Mesenchymal stem cell (in vitro differentiated cells and primary cell): ENCODE measurements at regions not wholly inside any gene's neighbourhood (a gene's known extent, or its start where the extent isn't known, plus 50 kb on each side); places are given as distances from the start of the nearest gene placed in this dataset.

Experiments used
- DNase-seq: peaks from one replicate; pipeline ENCODE4 v3.0.0-alpha.2; 2013
- H2AFZ ChIP-seq: one replicate; pipeline ENCODE4 v1.6.1; 2013; ENCODE audit warnings: low read depth, mild to moderate bottlenecking, control low read depth, inconsistent platforms, low read length, moderate library complexity
- H2AK5ac ChIP-seq: 2 replicates; pipeline ENCODE4 v1.6.1; 2013; ENCODE audit warnings: low read length, moderate library complexity, mild to moderate bottlenecking, inconsistent platforms; ENCODE audit not compliant: severe bottlenecking
- H2BK120ac ChIP-seq: one replicate; pipeline ENCODE4 v1.6.1; 2013; ENCODE audit warnings: low read depth, mild to moderate bottlenecking, inconsistent platforms, low read length, moderate library complexity
- H2BK12ac ChIP-seq, 2 experiments: one replicate each; pipeline ENCODE4 v1.6.1; 2013; ENCODE audit warnings: inconsistent platforms in 2 of 2, low read length in 2 of 2, mild to moderate bottlenecking in 2 of 2, moderate library complexity in 2 of 2, control low read depth in 1 of 2
- H2BK15ac ChIP-seq: one replicate; pipeline ENCODE4 v1.6.1; 2013; ENCODE audit warnings: mild to moderate bottlenecking, low read depth, inconsistent platforms; ENCODE audit not compliant: poor library complexity, severe bottlenecking
- H2BK5ac ChIP-seq: 2 replicates; pipeline ENCODE4 v1.6.1; 2013; ENCODE audit warnings: low read depth, mild to moderate bottlenecking, low read length, control low read depth, inconsistent platforms; ENCODE audit not compliant: poor library complexity, severe bottlenecking
- H3K14ac ChIP-seq, 2 experiments: one replicate each; pipeline ENCODE4 v1.6.1; 2013; ENCODE audit warnings: inconsistent platforms in 2 of 2, low read length in 2 of 2, control low read depth in 1 of 2, mild to moderate bottlenecking in 1 of 2, moderate library complexity in 1 of 2
- H3K18ac ChIP-seq, 2 experiments: one replicate each; pipeline ENCODE4 v1.6.1; 2013; ENCODE audit warnings: inconsistent platforms in 2 of 2, low read length in 2 of 2, control low read depth in 1 of 2, low read depth in 1 of 2, mild to moderate bottlenecking in 1 of 2
- H3K23ac ChIP-seq, 2 experiments: one replicate each; pipeline ENCODE4 v1.6.1; 2013; ENCODE audit warnings: inconsistent platforms in 2 of 2, low read length in 2 of 2, mild to moderate bottlenecking in 2 of 2, moderate library complexity in 2 of 2, control low read depth in 1 of 2
- H3K27ac ChIP-seq: 2 replicates; pipeline ENCODE4 v1.5.1; 2013; ENCODE audit warnings: mild to moderate bottlenecking, moderate library complexity, low read length, control low read depth, inconsistent platforms; ENCODE audit not compliant: poor library complexity, severe bottlenecking
- H3K27me3 ChIP-seq, 2 experiments: 2 replicates each; pipeline versions ENCODE4 v1.6.1 to v1.7.0; 2013; ENCODE audit warnings: low read length in 2 of 2, mild to moderate bottlenecking in 2 of 2, moderate library complexity in 2 of 2, control low read depth in 1 of 2, inconsistent platforms in 1 of 2; ENCODE audit not compliant: control insufficient read depth in 1 of 2, insufficient read depth in 1 of 2
- H3K36me3 ChIP-seq, 2 experiments: 2 replicates each; pipeline versions ENCODE4 v1.6.1 to v1.7.0; 2013; ENCODE audit warnings: low read length in 2 of 2, control low read depth in 1 of 2, inconsistent platforms in 1 of 2, low read depth in 1 of 2, mild to moderate bottlenecking in 1 of 2; ENCODE audit not compliant: insufficient read depth in 2 of 2, control insufficient read depth in 1 of 2
- H3K4ac ChIP-seq, 2 experiments: one replicate each; pipeline ENCODE4 v1.6.1; 2013; ENCODE audit warnings: inconsistent platforms in 2 of 2, low read length in 2 of 2, mild to moderate bottlenecking in 2 of 2, moderate library complexity in 2 of 2, control low read depth in 1 of 2, low read depth in 1 of 2
- H3K4me1 ChIP-seq: 2 replicates; pipeline ENCODE4 v1.6.1; 2013; ENCODE audit warnings: low read depth, low read length, control low read depth; ENCODE audit not compliant: control insufficient read depth, insufficient read depth
- H3K4me2 ChIP-seq: 2 replicates; pipeline ENCODE4 v1.6.1; 2013; ENCODE audit warnings: low read length, mild to moderate bottlenecking, inconsistent platforms; ENCODE audit not compliant: poor library complexity, severe bottlenecking
- H3K4me3 ChIP-seq, 2 experiments: 2 replicates each; pipeline versions ENCODE4 v1.5.1 to v1.7.0; 2013; ENCODE audit warnings: low read length in 2 of 2, mild to moderate bottlenecking in 2 of 2, control low read depth in 1 of 2, low read depth in 1 of 2; ENCODE audit not compliant: insufficient read depth in 1 of 2
- H3K79me1 ChIP-seq: replicated peaks from 2 replicates; pipeline ENCODE4 v1.6.1; 2013; ENCODE audit warnings: mild to moderate bottlenecking, control low read depth, low read length, inconsistent platforms; ENCODE audit not compliant: poor library complexity, severe bottlenecking
- H3K9ac ChIP-seq: 2 replicates; pipeline ENCODE4 v1.7.0; 2013; ENCODE audit warnings: mild to moderate bottlenecking, low read length, moderate library complexity
- H3K9me3 ChIP-seq: 2 replicates; pipeline ENCODE4 v1.7.0; 2013; ENCODE audit warnings: mild to moderate bottlenecking, low read length; ENCODE audit not compliant: control insufficient read depth
- H4K8ac ChIP-seq: one replicate; pipeline ENCODE4 v1.6.1; 2013; ENCODE audit warnings: inconsistent platforms, mild to moderate bottlenecking, low read length, moderate library complexity
- H4K91ac ChIP-seq: one replicate; pipeline ENCODE4 v1.6.1; 2013; ENCODE audit warnings: mild to moderate bottlenecking, low read length, inconsistent platforms
- WGBS: methylation state at CpG from one replicate; pipeline ENCODE4 v1.1.7; 2013; ENCODE audit warnings: mixed read lengths; 5-methylcytosine and 5-hydroxymethylcytosine counted together

- H2BK15ac ChIP-seq = no peak overlapping the region
- no peaks in the 10 kb centered on the region for H3K79me1 ChIP-seq
- H3K9ac ChIP-seq = no peak overlapping the region
- H2AFZ ChIP-seq = no peak overlapping the region
- peaks cover 23% of the 10 kb centered on the region for H3K9me3 ChIP-seq
- H3K36me3 ChIP-seq = no peaks in the 10 kb centered on the region
- H2BK5ac ChIP-seq = no peak overlapping the region
- no peak overlapping the region for H2BK12ac ChIP-seq
- no peak overlapping the region for H3K23ac ChIP-seq
- no peaks in the 10 kb centered on the region for H3K27me3 ChIP-seq
- H3K14ac ChIP-seq = no peak overlapping the region
- no peak for DNase-seq
- H3K4ac ChIP-seq = no peak overlapping the region
- H3K27ac ChIP-seq = no peak overlapping the region
- no peaks in the 10 kb centered on the region for H3K4me1 ChIP-seq
- H2BK120ac ChIP-seq = no peak overlapping the region
- H3K4me2 ChIP-seq = no peak overlapping the region
- no peak overlapping the region for H3K4me3 ChIP-seq
- H2AK5ac ChIP-seq = no peak overlapping the region
- H3K18ac ChIP-seq = no peak overlapping the region
- WGBS = 91% methylated on average over 4 of the region's 4 CpGs
- H4K8ac ChIP-seq = no peak overlapping the region
- H4K91ac ChIP-seq = no peak overlapping the region
These were observed 77.8 kb downstream of the PLK2 start for GRCh38 chr5:58382131-58382534.

GRCh38 chr5:58381566-58381965 is 78.3 kb downstream of the PLK2 start:
- no peak overlapping the region for H2BK5ac ChIP-seq
- H2BK12ac ChIP-seq = no peak overlapping the region
- H4K8ac ChIP-seq = no peak overlapping the region
- H3K9me3 ChIP-seq = peaks cover 23% of the 10 kb centered on the region
- no peak overlapping the region for H3K23ac ChIP-seq
- no peak overlapping the region for H3K9ac ChIP-seq
- no peak overlapping the region for H2AK5ac ChIP-seq
- no peak for DNase-seq
- H3K36me3 ChIP-seq = no peaks in the 10 kb centered on the region
- no peak overlapping the region for H3K27ac ChIP-seq
- H3K4me2 ChIP-seq = no peak overlapping the region
- no peak overlapping the region for H3K18ac ChIP-seq
- no peak overlapping the region for H3K4ac ChIP-seq
- no peak overlapping the region for H2AFZ ChIP-seq
- no peaks in the 10 kb centered on the region for H3K4me1 ChIP-seq
- H3K14ac ChIP-seq = no peak overlapping the region
- H2BK15ac ChIP-seq = no peak overlapping the region
- no peaks in the 10 kb centered on the region for H3K79me1 ChIP-seq
- H3K4me3 ChIP-seq = no peak overlapping the region
- H2BK120ac ChIP-seq = no peak overlapping the region
- no peaks in the 10 kb centered on the region for H3K27me3 ChIP-seq
- no peak overlapping the region for H4K91ac ChIP-seq

DNA sequence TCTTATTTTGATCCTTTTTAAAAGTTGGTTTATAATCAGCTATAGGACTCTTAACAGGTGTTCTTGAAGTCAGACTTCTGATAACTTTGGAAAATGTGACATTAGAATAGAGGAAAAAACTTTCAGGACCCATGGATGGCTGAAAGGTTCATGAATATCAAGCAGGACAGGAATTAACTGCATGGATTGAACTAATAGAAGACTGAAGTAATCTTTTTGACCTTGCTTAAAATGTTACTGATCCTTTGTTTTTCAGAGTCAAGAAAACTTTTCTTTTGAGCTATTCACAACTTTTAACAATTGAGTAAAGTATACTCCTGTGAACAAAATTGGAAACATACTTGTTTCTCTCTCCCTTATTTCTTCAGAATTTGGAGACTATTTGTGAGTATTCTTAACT is 79.2 kb downstream of the PLK2 start:
- H2AK5ac ChIP-seq = no peak overlapping the region
- H3K9me3 ChIP-seq = peaks cover 23% of the 10 kb centered on the region
- H3K9ac ChIP-seq = no peak overlapping the region
- H3K4me3 ChIP-seq = no peak overlapping the region
- H4K8ac ChIP-seq = no peak overlapping the region
- no peak overlapping the region for H4K91ac ChIP-seq
- no peaks in the 10 kb centered on the region for H3K79me1 ChIP-seq
- H3K4ac ChIP-seq = no peak overlapping the region
- no peak overlapping the region for H3K27ac ChIP-seq
- no peak overlapping the region for H3K23ac ChIP-seq
- no peak overlapping the region for H2AFZ ChIP-seq
- H3K4me1 ChIP-seq = no peaks in the 10 kb centered on the region
- no peak overlapping the region for H3K14ac ChIP-seq
- no peak overlapping the region for H2BK15ac ChIP-seq
- H2BK5ac ChIP-seq = no peak overlapping the region
- H2BK12ac ChIP-seq = no peak overlapping the region
- H3K4me2 ChIP-seq = no peak overlapping the region
- H2BK120ac ChIP-seq = no peak overlapping the region
- no peak for DNase-seq
- no peak overlapping the region for H3K18ac ChIP-seq
- H3K36me3 ChIP-seq = no peaks in the 10 kb centered on the region
- H3K27me3 ChIP-seq = no peaks in the 10 kb centered on the region

- WGBS = 89% methylated on average over 1 of the region's 6 CpGs
- Histone ChIP-seq H4K8ac (no peak overlapping the region), H4K91ac (no peak overlapping the region), H2BK120ac (no peak overlapping the region), H3K79me1 (no peaks in the 10 kb centered on the region), H2BK5ac (no peak overlapping the region), H3K23ac (no peak overlapping the region), H3K4me3 (no peak overlapping the region), H3K36me3 (no peaks in the 10 kb centered on the region), H3K18ac (no peak overlapping the region), H3K4ac (no peak overlapping the region), H2AK5ac (no peak overlapping the region), H3K4me2 (no peak overlapping the region), H2BK15ac (no peak overlapping the region), H3K4me1 (no peaks in the 10 kb centered on the region), H3K27me3 (no peaks in the 10 kb centered on the region), H3K27ac (no peak overlapping the region), H2BK12ac (no peak overlapping the region), H2AFZ (no peak overlapping the region), H3K9me3 (peaks cover 23% of the 10 kb centered on the region), H3K14ac (no peak overlapping the region), H3K9ac (no peak overlapping the region)
- DNase-seq = no peak
These were observed 81.1 kb downstream of the PLK2 start for GRCh38 chr5:58378613-58379390.
